ENCODE measurements at regions not wholly inside any gene's neighbourhood (a gene's known extent, or its start where the extent isn't known, plus 50 kb on each side); places are given as distances from the start of the nearest gene placed in this dataset.

DNA sequence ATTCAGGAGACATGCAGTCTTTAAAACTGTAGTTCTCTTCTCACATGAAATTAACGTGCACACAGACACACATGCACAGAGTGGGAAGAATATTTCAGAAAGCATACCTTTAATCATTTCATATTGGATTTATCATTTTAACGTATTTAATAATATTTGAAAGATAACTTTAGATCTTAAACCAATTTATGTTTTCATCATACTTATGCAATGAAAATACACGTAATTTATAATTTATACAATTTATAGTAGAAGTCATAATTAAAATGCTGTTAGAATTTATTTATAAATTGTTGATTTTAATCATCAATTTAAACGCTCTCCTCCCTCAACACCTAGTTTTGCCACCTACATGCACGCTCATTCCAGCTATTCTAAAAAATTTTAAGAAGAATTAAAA lies 894.9 kb upstream of the CTNND2 start:
- TF ChIP-seq, protein P1, sequence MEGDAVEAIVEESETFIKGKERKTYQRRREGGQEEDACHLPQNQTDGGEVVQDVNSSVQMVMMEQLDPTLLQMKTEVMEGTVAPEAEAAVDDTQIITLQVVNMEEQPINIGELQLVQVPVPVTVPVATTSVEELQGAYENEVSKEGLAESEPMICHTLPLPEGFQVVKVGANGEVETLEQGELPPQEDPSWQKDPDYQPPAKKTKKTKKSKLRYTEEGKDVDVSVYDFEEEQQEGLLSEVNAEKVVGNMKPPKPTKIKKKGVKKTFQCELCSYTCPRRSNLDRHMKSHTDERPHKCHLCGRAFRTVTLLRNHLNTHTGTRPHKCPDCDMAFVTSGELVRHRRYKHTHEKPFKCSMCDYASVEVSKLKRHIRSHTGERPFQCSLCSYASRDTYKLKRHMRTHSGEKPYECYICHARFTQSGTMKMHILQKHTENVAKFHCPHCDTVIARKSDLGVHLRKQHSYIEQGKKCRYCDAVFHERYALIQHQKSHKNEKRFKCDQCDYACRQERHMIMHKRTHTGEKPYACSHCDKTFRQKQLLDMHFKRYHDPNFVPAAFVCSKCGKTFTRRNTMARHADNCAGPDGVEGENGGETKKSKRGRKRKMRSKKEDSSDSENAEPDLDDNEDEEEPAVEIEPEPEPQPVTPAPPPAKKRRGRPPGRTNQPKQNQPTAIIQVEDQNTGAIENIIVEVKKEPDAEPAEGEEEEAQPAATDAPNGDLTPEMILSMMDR (IDR thresholded peaks at IDR 0.05; ENCODE audit: borderline replicate concordance, extremely low read depth, low read length, poor library complexity, severe bottlenecking) = no peak
- no peak for TF ChIP-seq EZH2 (IDR thresholded peaks at IDR 0.05; ENCODE audit: borderline replicate concordance, low read depth, low read length, severe bottlenecking)
